ENCODE measurements at regions not wholly inside any gene's neighbourhood (a gene's known extent, or its start where the extent isn't known, plus 50 kb on each side); places are given as distances from the start of the nearest gene placed in this dataset.

GRCh38 chr16:17524656-17525055 lies 53.9 kb upstream of the XYLT1 start:
- TF ChIP-seq EP300 (IDR thresholded peaks at IDR 0.05; ENCODE audit: borderline replicate concordance) (no peak), CREB1 (IDR thresholded peaks at IDR 0.05; ENCODE audit: low read depth) (no peak), CEBPB (IDR thresholded peaks at IDR 0.05) (no peak)

Data from Ishikawa (cell line).